ENCODE measurements at regions not wholly inside any gene's neighbourhood (a gene's known extent, or its start where the extent isn't known, plus 50 kb on each side); places are given as distances from the start of the nearest gene placed in this dataset.

- Histone ChIP-seq H3K36me3 (ENCODE audit: control insufficient read depth in 1 of 2, insufficient read depth in 2 of 2, low read length in 2 of 2) (no peaks in the 10 kb centered on the region), H3K4me1 (ENCODE audit: control insufficient read depth in 1 of 2, insufficient read depth in 2 of 2, low read length in 2 of 2) (no peaks in the 10 kb centered on the region), H3K27me3 (ENCODE audit: control insufficient read depth in 1 of 2, insufficient read depth in 2 of 2, low read length in 2 of 2) (no peaks in the 10 kb centered on the region), H3K9me3 (ENCODE audit: control insufficient read depth in 1 of 2, low read length in 2 of 2) (no peaks in the 10 kb centered on the region), H3K27ac (ENCODE audit: low read depth, low read length) (no peak overlapping the region), H3K9ac (ENCODE audit: low read depth in 1 of 2, low read length in 2 of 2) (no peak overlapping the region), H3K4me3 (ENCODE audit: low read depth in 1 of 2, low read length in 2 of 2) (no peak overlapping the region)
These were observed 99.0 kb upstream of the TNFSF11 start for GRCh38 chr13:42474954-42475353.

- H3K9ac ChIP-seq (ENCODE audit: low read depth in 1 of 2, low read length in 2 of 2): no peak overlapping the region
- H3K27me3 ChIP-seq (ENCODE audit: control insufficient read depth in 1 of 2, insufficient read depth in 2 of 2, low read length in 2 of 2): no peaks in the 10 kb centered on the region
- H3K9me3 ChIP-seq (ENCODE audit: control insufficient read depth in 1 of 2, low read length in 2 of 2): no peaks in the 10 kb centered on the region
- H3K27ac ChIP-seq (ENCODE audit: low read depth, low read length): no peak overlapping the region
- no peak overlapping the region for H3K4me3 ChIP-seq (ENCODE audit: low read depth in 1 of 2, low read length in 2 of 2)
- H3K4me1 ChIP-seq (ENCODE audit: control insufficient read depth in 1 of 2, insufficient read depth in 2 of 2, low read length in 2 of 2): no peaks in the 10 kb centered on the region
- H3K36me3 ChIP-seq (ENCODE audit: control insufficient read depth in 1 of 2, insufficient read depth in 2 of 2, low read length in 2 of 2): no peaks in the 10 kb centered on the region
These were observed 96.3 kb upstream of the TNFSF11 start for GRCh38 chr13:42477596-42478190.

- Histone ChIP-seq H3K4me1 (ENCODE audit: control insufficient read depth in 1 of 2, insufficient read depth in 2 of 2, low read length in 2 of 2) (no peaks in the 10 kb centered on the region), H3K36me3 (ENCODE audit: control insufficient read depth in 1 of 2, insufficient read depth in 2 of 2, low read length in 2 of 2) (no peaks in the 10 kb centered on the region), H3K27me3 (ENCODE audit: control insufficient read depth in 1 of 2, insufficient read depth in 2 of 2, low read length in 2 of 2) (no peaks in the 10 kb centered on the region), H3K4me3 (ENCODE audit: low read depth in 1 of 2, low read length in 2 of 2) (no peak overlapping the region), H3K27ac (ENCODE audit: low read depth, low read length) (no peak overlapping the region), H3K9ac (ENCODE audit: low read depth in 1 of 2, low read length in 2 of 2) (no peak overlapping the region), H3K9me3 (ENCODE audit: control insufficient read depth in 1 of 2, low read length in 2 of 2) (no peaks in the 10 kb centered on the region)
These were observed 95.3 kb upstream of the TNFSF11 start for GRCh38 chr13:42478531-42479156.

GRCh38 chr13:42484386-42484785, 89.6 kb upstream of the TNFSF11 start:
- Histone ChIP-seq H3K9ac (ENCODE audit: low read depth in 1 of 2, low read length in 2 of 2) (no peak overlapping the region), H3K9me3 (ENCODE audit: control insufficient read depth in 1 of 2, low read length in 2 of 2) (no peaks in the 10 kb centered on the region), H3K4me3 (ENCODE audit: low read depth in 1 of 2, low read length in 2 of 2) (no peak overlapping the region), H3K27me3 (ENCODE audit: control insufficient read depth in 1 of 2, insufficient read depth in 2 of 2, low read length in 2 of 2) (no peaks in the 10 kb centered on the region), H3K27ac (ENCODE audit: low read depth, low read length) (no peak overlapping the region), H3K36me3 (ENCODE audit: control insufficient read depth in 1 of 2, insufficient read depth in 2 of 2, low read length in 2 of 2) (no peaks in the 10 kb centered on the region), H3K4me1 (ENCODE audit: control insufficient read depth in 1 of 2, insufficient read depth in 2 of 2, low read length in 2 of 2) (no peaks in the 10 kb centered on the region)

DNA sequence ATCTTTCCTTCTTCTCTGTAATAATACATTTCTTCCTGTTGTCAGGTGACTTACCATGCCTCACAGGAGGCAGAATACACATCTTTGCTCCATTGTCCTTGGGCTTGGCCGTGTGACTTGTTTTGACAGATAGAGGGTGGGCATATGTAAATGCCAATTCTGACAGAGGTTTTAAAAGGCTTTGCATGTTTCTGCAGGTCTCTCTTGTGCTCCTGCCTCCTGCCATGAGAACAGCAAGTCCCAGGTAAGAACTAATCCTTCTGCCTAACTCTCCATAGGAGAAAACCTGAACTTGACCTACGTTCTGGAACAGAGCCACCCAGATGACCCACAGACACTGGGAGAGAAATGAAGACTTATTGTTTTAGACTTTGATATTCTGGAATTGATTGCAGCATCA, 88.7 kb upstream of the TNFSF11 start:
- Histone ChIP-seq H3K27me3 (ENCODE audit: control insufficient read depth in 1 of 2, insufficient read depth in 2 of 2, low read length in 2 of 2) (no peaks in the 10 kb centered on the region), H3K9ac (ENCODE audit: low read depth in 1 of 2, low read length in 2 of 2) (no peak overlapping the region), H3K9me3 (ENCODE audit: control insufficient read depth in 1 of 2, low read length in 2 of 2) (no peaks in the 10 kb centered on the region), H3K36me3 (ENCODE audit: control insufficient read depth in 1 of 2, insufficient read depth in 2 of 2, low read length in 2 of 2) (no peaks in the 10 kb centered on the region), H3K27ac (ENCODE audit: low read depth, low read length) (no peak overlapping the region), H3K4me3 (ENCODE audit: low read depth in 1 of 2, low read length in 2 of 2) (no peak overlapping the region), H3K4me1 (ENCODE audit: control insufficient read depth in 1 of 2, insufficient read depth in 2 of 2, low read length in 2 of 2) (no peaks in the 10 kb centered on the region)

- Histone ChIP-seq H3K9ac (ENCODE audit: low read depth in 1 of 2, low read length in 2 of 2) (no peak overlapping the region), H3K36me3 (ENCODE audit: control insufficient read depth in 1 of 2, insufficient read depth in 2 of 2, low read length in 2 of 2) (no peaks in the 10 kb centered on the region), H3K4me1 (ENCODE audit: control insufficient read depth in 1 of 2, insufficient read depth in 2 of 2, low read length in 2 of 2) (no peaks in the 10 kb centered on the region), H3K27me3 (ENCODE audit: control insufficient read depth in 1 of 2, insufficient read depth in 2 of 2, low read length in 2 of 2) (no peaks in the 10 kb centered on the region), H3K9me3 (ENCODE audit: control insufficient read depth in 1 of 2, low read length in 2 of 2) (no peaks in the 10 kb centered on the region), H3K4me3 (ENCODE audit: low read depth in 1 of 2, low read length in 2 of 2) (no peak overlapping the region), H3K27ac (ENCODE audit: low read depth, low read length) (no peak overlapping the region)
These were observed 87.2 kb upstream of the TNFSF11 start for GRCh38 chr13:42486711-42487198.

GRCh38 chr13:42487221-42487620, 86.7 kb upstream of the TNFSF11 start:
- no peak overlapping the region for H3K4me3 ChIP-seq (ENCODE audit: low read depth in 1 of 2, low read length in 2 of 2)
- no peaks in the 10 kb centered on the region for H3K9me3 ChIP-seq (ENCODE audit: control insufficient read depth in 1 of 2, low read length in 2 of 2)
- no peak overlapping the region for H3K27ac ChIP-seq (ENCODE audit: low read depth, low read length)
- H3K36me3 ChIP-seq (ENCODE audit: control insufficient read depth in 1 of 2, insufficient read depth in 2 of 2, low read length in 2 of 2): no peaks in the 10 kb centered on the region
- no peaks in the 10 kb centered on the region for H3K4me1 ChIP-seq (ENCODE audit: control insufficient read depth in 1 of 2, insufficient read depth in 2 of 2, low read length in 2 of 2)
- no peak overlapping the region for H3K9ac ChIP-seq (ENCODE audit: low read depth in 1 of 2, low read length in 2 of 2)
- H3K27me3 ChIP-seq (ENCODE audit: control insufficient read depth in 1 of 2, insufficient read depth in 2 of 2, low read length in 2 of 2): no peaks in the 10 kb centered on the region

- no peak overlapping the region for H3K27ac ChIP-seq (ENCODE audit: low read depth, low read length)
- no peaks in the 10 kb centered on the region for H3K27me3 ChIP-seq (ENCODE audit: control insufficient read depth in 1 of 2, insufficient read depth in 2 of 2, low read length in 2 of 2)
- H3K9me3 ChIP-seq (ENCODE audit: control insufficient read depth in 1 of 2, low read length in 2 of 2): no peaks in the 10 kb centered on the region
- no peak overlapping the region for H3K4me3 ChIP-seq (ENCODE audit: low read depth in 1 of 2, low read length in 2 of 2)
- H3K4me1 ChIP-seq (ENCODE audit: control insufficient read depth in 1 of 2, insufficient read depth in 2 of 2, low read length in 2 of 2): no peaks in the 10 kb centered on the region
- H3K36me3 ChIP-seq (ENCODE audit: control insufficient read depth in 1 of 2, insufficient read depth in 2 of 2, low read length in 2 of 2): no peaks in the 10 kb centered on the region
- H3K9ac ChIP-seq (ENCODE audit: low read depth in 1 of 2, low read length in 2 of 2): no peak overlapping the region
These were observed 83.3 kb upstream of the TNFSF11 start for GRCh38 chr13:42490676-42491075.

GRCh38 chr13:42492372-42492920, 81.5 kb upstream of the TNFSF11 start:
- Histone ChIP-seq H3K9ac (ENCODE audit: low read depth in 1 of 2, low read length in 2 of 2) (no peak overlapping the region), H3K36me3 (ENCODE audit: control insufficient read depth in 1 of 2, insufficient read depth in 2 of 2, low read length in 2 of 2) (no peaks in the 10 kb centered on the region), H3K27me3 (ENCODE audit: control insufficient read depth in 1 of 2, insufficient read depth in 2 of 2, low read length in 2 of 2) (no peaks in the 10 kb centered on the region), H3K4me1 (ENCODE audit: control insufficient read depth in 1 of 2, insufficient read depth in 2 of 2, low read length in 2 of 2) (no peaks in the 10 kb centered on the region), H3K9me3 (ENCODE audit: control insufficient read depth in 1 of 2, low read length in 2 of 2) (no peaks in the 10 kb centered on the region), H3K27ac (ENCODE audit: low read depth, low read length) (no peak overlapping the region), H3K4me3 (ENCODE audit: low read depth in 1 of 2, low read length in 2 of 2) (no peak overlapping the region)

- no peaks in the 10 kb centered on the region for H3K27me3 ChIP-seq (ENCODE audit: control insufficient read depth in 1 of 2, insufficient read depth in 2 of 2, low read length in 2 of 2)
- no peak overlapping the region for H3K4me3 ChIP-seq (ENCODE audit: low read depth in 1 of 2, low read length in 2 of 2)
- no peaks in the 10 kb centered on the region for H3K9me3 ChIP-seq (ENCODE audit: control insufficient read depth in 1 of 2, low read length in 2 of 2)
- no peaks in the 10 kb centered on the region for H3K36me3 ChIP-seq (ENCODE audit: control insufficient read depth in 1 of 2, insufficient read depth in 2 of 2, low read length in 2 of 2)
- H3K4me1 ChIP-seq (ENCODE audit: control insufficient read depth in 1 of 2, insufficient read depth in 2 of 2, low read length in 2 of 2): no peaks in the 10 kb centered on the region
- no peak overlapping the region for H3K9ac ChIP-seq (ENCODE audit: low read depth in 1 of 2, low read length in 2 of 2)
- no peak overlapping the region for H3K27ac ChIP-seq (ENCODE audit: low read depth, low read length)
These were observed 79.8 kb upstream of the TNFSF11 start for GRCh38 chr13:42494157-42494556.

Data from duodenal mucosa (tissue), 2 donors.